GM23338 (cell line): ENCODE measurements at regions not wholly inside any gene's neighbourhood (a gene's known extent, or its start where the extent isn't known, plus 50 kb on each side); places are given as distances from the start of the nearest gene placed in this dataset.

Experiments used
- ATAC-seq: fragments of 200-7000 bp; cut with Tn5 transposase; 3 replicates; pipeline ENCODE4 v1.9.1; 2020
- DNase-seq: peaks from one replicate; pipeline ENCODE4 v3.0.0-alpha.2; 2015; ENCODE audit warnings: low spot score
- H2AFZ ChIP-seq: fragments of 200-600 bp; sonication (generic); 2 replicates; pipeline ENCODE4 v1.8.0; 2016; ENCODE audit warnings: antibody characterized with exemption, mild to moderate bottlenecking, moderate library complexity
- H3F3A ChIP-seq: fragments of 200-600 bp; sonication (generic); replicated peaks from 2 replicates; pipeline ENCODE4 v1.8.0; 2017; ENCODE audit warnings: antibody characterized with exemption, mixed run types, low read depth
- H3K27ac ChIP-seq: fragments of 200-600 bp; sonication (generic); 2 replicates; pipeline ENCODE4 v1.6.1; 2016; ENCODE audit warnings: low read depth
- H3K27me3 ChIP-seq: fragments of 200-600 bp; sonication (generic); 2 replicates; pipeline ENCODE4 v1.8.0; 2016; ENCODE audit warnings: mild to moderate bottlenecking, mixed run types, moderate library complexity; ENCODE audit not compliant: insufficient read depth
- H3K36me3 ChIP-seq: fragments of 200-600 bp; sonication (generic); 2 replicates; pipeline ENCODE4 v1.8.0; 2016; ENCODE audit warnings: mild to moderate bottlenecking; ENCODE audit not compliant: insufficient read depth
- H3K4me1 ChIP-seq: fragments of 200-600 bp; sonication (generic); 2 replicates; pipeline ENCODE4 v1.8.0; 2016; ENCODE audit warnings: mild to moderate bottlenecking, moderate library complexity; ENCODE audit not compliant: insufficient read depth
- H3K4me2 ChIP-seq: fragments of 200-600 bp; sonication (generic); 2 replicates; pipeline ENCODE4 v1.7.1; 2017; ENCODE audit warnings: mixed run types
- H3K4me3 ChIP-seq: fragments of 200-600 bp; sonication (generic); 2 replicates; pipeline ENCODE4 v1.6.1; 2016; ENCODE audit warnings: mixed run types
- H3K79me2 ChIP-seq: fragments of 200-600 bp; sonication (generic); replicated peaks from 2 replicates; pipeline ENCODE4 v1.8.0; 2017; ENCODE audit warnings: mild to moderate bottlenecking; ENCODE audit not compliant: insufficient read depth
- H3K9me2 ChIP-seq: fragments of 200-600 bp; sonication (generic); 2 replicates; pipeline ENCODE4 v1.8.0; 2017; ENCODE audit not compliant: insufficient read depth
- H4K20me1 ChIP-seq: fragments of 200-600 bp; sonication (generic); replicated peaks from 2 replicates; pipeline ENCODE4 v1.8.0; 2017; ENCODE audit warnings: mild to moderate bottlenecking; ENCODE audit not compliant: insufficient read depth
- H3K27ac Mint-ChIP-seq: 2 replicates; pipeline ENCODE4 v1.8.0; 2020; ENCODE audit warnings: inconsistent platforms, mild to moderate bottlenecking, moderate library complexity, mixed read lengths
- H3K27me3 Mint-ChIP-seq: 3 replicates; pipeline ENCODE4 v1.8.0; 2022; ENCODE audit warnings: low read depth, mild to moderate bottlenecking, moderate library complexity, mixed read lengths, inconsistent platforms; ENCODE audit not compliant: insufficient read depth, poor library complexity
- H3K36me3 Mint-ChIP-seq: 3 replicates; pipeline ENCODE4 v1.8.0; 2021; ENCODE audit warnings: low read depth, mild to moderate bottlenecking, inconsistent platforms, moderate library complexity, mixed read lengths
- H3K4me1 Mint-ChIP-seq: 3 replicates; pipeline ENCODE4 v1.8.0; 2020; ENCODE audit warnings: mild to moderate bottlenecking, inconsistent platforms, mixed read lengths
- H3K4me3 Mint-ChIP-seq: 3 replicates; pipeline ENCODE4 v1.8.0; 2021; ENCODE audit warnings: moderate library complexity, mild to moderate bottlenecking, inconsistent platforms, mixed read lengths
- H3K9me3 Mint-ChIP-seq: 3 replicates; pipeline ENCODE4 v1.8.0; 2020; ENCODE audit warnings: moderate library complexity, mild to moderate bottlenecking, inconsistent platforms, mixed read lengths
- CREB1 ChIP-seq: fragments of 250-450 bp; sonication (Bioruptor Pico); IDR thresholded peaks from 2 replicates; pipeline ENCODE4 v1.5.0; 2020; ENCODE audit warnings: low read depth, mild to moderate bottlenecking, moderate library complexity
- CTCF ChIP-seq, 2 experiments: fragments of 200-600 bp in 1 of 2; sonication (generic) in 1 of 2; conservative IDR thresholded peaks; 2 replicates each; pipeline versions ENCODE4 v1.5.1 to v1.6.1; 2016 to 2017; ENCODE audit warnings: antibody characterized with exemption in 2 of 2, low read depth in 2 of 2, mild to moderate bottlenecking in 2 of 2, moderate library complexity in 1 of 2
- ETS1 ChIP-seq: IDR thresholded peaks from 2 replicates; pipeline ENCODE4 v1.6.1; 2016; ENCODE audit warnings: antibody characterized with exemption
- EZH2 ChIP-seq: fragments of 200-600 bp; sonication (generic); IDR thresholded peaks from one replicate; pipeline ENCODE4 v1.8.0; 2017; ENCODE audit warnings: antibody characterized with exemption, mild to moderate bottlenecking, low read depth; ENCODE audit not compliant: unreplicated experiment
- EZH2phosphoT487 ChIP-seq: fragments of 200-600 bp; sonication (generic); IDR thresholded peaks from one replicate; pipeline ENCODE4 v1.8.1; 2018; ENCODE audit warnings: antibody characterized with exemption; ENCODE audit not compliant: unreplicated experiment
- JUNB ChIP-seq: IDR thresholded peaks from one replicate; pipeline ENCODE4 v1.6.1; 2016; ENCODE audit warnings: antibody characterized with exemption; ENCODE audit not compliant: unreplicated experiment
- NANOG ChIP-seq: IDR thresholded peaks from 2 replicates; pipeline ENCODE4 v1.6.1; 2016; ENCODE audit warnings: antibody characterized with exemption, borderline replicate concordance
- POLR2AphosphoS5 ChIP-seq: IDR thresholded peaks from 2 replicates; pipeline ENCODE4 v1.6.1; 2016; ENCODE audit warnings: antibody characterized with exemption, low read depth
- REST ChIP-seq: IDR thresholded peaks from one replicate; pipeline ENCODE4 v1.6.1; 2018; ENCODE audit warnings: antibody characterized with exemption; ENCODE audit not compliant: unreplicated experiment
- STAT1 ChIP-seq: IDR thresholded peaks from one replicate; pipeline ENCODE4 v1.6.1; 2016; ENCODE audit warnings: antibody characterized with exemption; ENCODE audit not compliant: unreplicated experiment
- ZNF114 ChIP-seq: fragments of 250-450 bp; sonication (Bioruptor Pico); IDR thresholded peaks from 2 replicates; pipeline ENCODE4 v1.5.0; 2020; ENCODE audit warnings: mild to moderate bottlenecking, moderate library complexity
- ZNF331 ChIP-seq: fragments of 250-450 bp; sonication (Bioruptor Pico); IDR thresholded peaks from 2 replicates; pipeline ENCODE4 v1.5.0; 2020; ENCODE audit warnings: low read depth, mild to moderate bottlenecking, moderate library complexity
- ZNF462 ChIP-seq: fragments of 250-450 bp; sonication (Bioruptor Pico); IDR thresholded peaks from 2 replicates; pipeline ENCODE4 v1.5.0; 2020; ENCODE audit warnings: mild to moderate bottlenecking, moderate library complexity

- DNase-seq (no peak), ATAC-seq (no peak)
- H2AFZ ChIP-seq, result no peak overlapping the region
- Mint-ChIP-seq H3K36me3 (no peaks in the 10 kb centered on the region), H3K9me3 (no peaks in the 10 kb centered on the region), H3K27ac (no peak overlapping the region), H3K4me1 (peaks cover 5% of the 10 kb centered on the region; the same call in 2 of the 3 replicates), H3K4me3 (no peak overlapping the region), H3K27me3 (no peaks in the 10 kb centered on the region)
- no peaks in the 10 kb centered on the region for H3K27me3 ChIP-seq
- no peak overlapping the region for H3K27ac ChIP-seq
- TF ChIP-seq CREB1 (CRISPR knock-in tag) (no peak), NANOG (no peak), REST (no peak), ZNF462 (CRISPR knock-in tag) (no peak), ZNF331 (CRISPR knock-in tag) (no peak), ETS1 (no peak), POLR2AphosphoS5 (no peak), CTCF (conservative IDR thresholded peaks at IDR 0.05; ENCODE audit: low read depth in 2 of 2) (no peak), EZH2phosphoT487 (no peak), STAT1 (no peak), JUNB (no peak), EZH2 (no peak), ZNF114 (no peak)
- no peaks in the 10 kb centered on the region for H4K20me1 ChIP-seq
- no peaks in the 10 kb centered on the region for H3K9me2 ChIP-seq
- no peak overlapping the region for H3K4me2 ChIP-seq
- H3K79me2 ChIP-seq, result no peaks in the 10 kb centered on the region
- no peaks in the 10 kb centered on the region for H3K36me3 ChIP-seq
- no peaks in the 10 kb centered on the region for H3F3A ChIP-seq
- H3K4me3 ChIP-seq, result no peak overlapping the region
- no peaks in the 10 kb centered on the region for H3K4me1 ChIP-seq
These were observed 151.1 kb upstream of the MAMLD1 start for GRCh38 chrX:150211988-150212387.
